K562 (cell line): ENCODE measurements at regions not wholly inside any gene's neighbourhood (a gene's known extent, or its start where the extent isn't known, plus 50 kb on each side); places are given as distances from the start of the nearest gene placed in this dataset.

Source experiments
- CREM ChIP-seq: IDR thresholded peaks from 2 replicates; pipeline ENCODE4 v1.6.1; 2014; ENCODE audit warnings: antibody characterized with exemption, low read depth
- EZH2 ChIP-seq: IDR thresholded peaks from 2 replicates; pipeline ENCODE4 v1.6.1; 2012; ENCODE audit warnings: low read depth, mild to moderate bottlenecking, inconsistent platforms, low read length, borderline replicate concordance
- HDGF ChIP-seq: fragments of 450-650 bp; IDR thresholded peaks from 2 replicates; pipeline ENCODE4 v1.6.1; 2016
- RB1 ChIP-seq: fragments of 450-650 bp; IDR thresholded peaks from 2 replicates; pipeline ENCODE4 v1.6.1; 2017; ENCODE audit warnings: low read depth, mild to moderate bottlenecking

- TF ChIP-seq HDGF (no peak), RB1 (no peak), EZH2 (no peak), CREM (no peak)
Observed at GRCh38 chr15:38867556-38867955, 302.9 kb upstream of the RASGRP1 start.
